ENCODE measurements at regions not wholly inside any gene's neighbourhood (a gene's known extent, or its start where the extent isn't known, plus 50 kb on each side); places are given as distances from the start of the nearest gene placed in this dataset.

- no peak for DNase-seq
Observed at GRCh38 chr20:53657279-53657678, 63.6 kb upstream of the ZNF217 start.

- DNase-seq, result no peak
Observed at GRCh38 chr20:53656293-53657202, 62.9 kb upstream of the ZNF217 start.

- no peak for DNase-seq
Observed at GRCh38 chr20:53655625-53656292, 62.1 kb upstream of the ZNF217 start.

GRCh38 chr20:53654932-53655624 lies 61.4 kb upstream of the ZNF217 start:
- peak; percentile 37 for DNase-seq

- DNase-seq, result peak; percentile 34
Observed at GRCh38 chr20:53654521-53654920, 60.9 kb upstream of the ZNF217 start.

GRCh38 chr20:53652859-53653517 lies 59.3 kb upstream of the ZNF217 start:
- DNase-seq, result no peak

GRCh38 chr20:53652090-53652858 lies 58.6 kb upstream of the ZNF217 start:
- DNase-seq, result peak; percentile 8

- peak; percentile 35 for DNase-seq
Observed at GRCh38 chr20:53649493-53649892, 55.9 kb upstream of the ZNF217 start.

- no peak for DNase-seq
Observed at GRCh38 chr20:53647286-53647821, 53.7 kb upstream of the ZNF217 start.

- peak; percentile 36 for DNase-seq
Observed at GRCh38 chr20:53646550-53646949, 52.9 kb upstream of the ZNF217 start.

GRCh38 chr20:53645582-53645897 lies 51.9 kb upstream of the ZNF217 start:
- no peak for DNase-seq

GRCh38 chr20:53644108-53644507 lies 50.5 kb upstream of the ZNF217 start:
- DNase-seq, result peak; percentile 13

Data from activated CD8-positive, alpha-beta memory T cell treated with anti-CD3 and anti-CD28 coated beads, Interleukin-2, amount 50 U/mL, for 48 hours (primary cell).